ENCODE measurements at regions not wholly inside any gene's neighbourhood (a gene's known extent, or its start where the extent isn't known, plus 50 kb on each side); places are given as distances from the start of the nearest gene placed in this dataset.

DNA sequence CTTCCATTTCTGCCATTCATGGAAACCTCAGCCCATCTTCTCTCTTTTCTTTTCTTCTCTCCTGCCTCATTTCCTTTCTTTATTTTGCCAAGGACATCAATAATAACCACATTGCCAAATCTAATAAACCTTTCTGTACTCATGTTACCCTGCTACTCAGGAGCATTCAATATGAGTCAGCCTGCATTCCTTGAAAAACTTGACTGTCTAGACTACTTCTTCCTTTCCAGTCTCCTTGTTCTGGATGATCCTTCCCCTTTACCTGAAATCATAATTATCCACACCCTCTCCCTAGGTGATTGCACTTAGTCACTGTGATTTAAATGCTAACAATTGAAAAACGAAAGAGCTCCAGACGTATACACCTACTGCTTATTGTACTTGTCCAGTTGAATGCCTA, 253.2 kb upstream of the CENPE start:
- WGBS: 88% methylated on average over 2 of the region's 2 CpGs
- no peak overlapping the region for H3K23ac ChIP-seq (ENCODE audit: low read length in 2 of 2)

DNA sequence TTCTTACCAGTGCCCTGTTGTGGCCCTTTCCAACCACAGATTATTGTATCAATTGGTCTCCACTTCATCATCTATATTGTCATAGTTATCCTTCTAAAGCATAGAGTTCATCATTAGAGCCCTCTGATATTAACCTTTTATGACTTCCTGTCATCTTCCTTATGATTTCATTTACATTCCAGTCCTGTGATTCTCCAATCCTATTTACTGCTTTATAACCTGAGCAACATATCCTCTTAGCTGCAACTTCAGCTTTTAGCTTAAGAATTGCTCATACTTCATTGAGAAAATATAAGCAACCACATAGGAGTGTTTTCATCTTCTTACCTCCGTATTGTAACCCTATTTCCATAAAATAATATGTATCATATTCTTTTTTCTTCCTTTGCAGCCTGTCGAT, 252.6 kb upstream of the CENPE start:
- no peak overlapping the region for H2BK120ac ChIP-seq (ENCODE audit: low read depth, low read length)
- no peak overlapping the region for H2BK12ac ChIP-seq (ENCODE audit: low read length in 2 of 2)
- H3K9me3 ChIP-seq (ENCODE audit: control insufficient read depth, low read length): peaks cover 2% of the 10 kb centered on the region
- H4K91ac ChIP-seq (ENCODE audit: low read length): no peak overlapping the region
- 70% methylated on average over 2 of the region's 2 CpGs for WGBS
- no peaks in the 10 kb centered on the region for H3K36me3 ChIP-seq (ENCODE audit: control insufficient read depth in 1 of 2, insufficient read depth in 2 of 2, low read depth in 1 of 2, low read length in 2 of 2)
- no peak overlapping the region for H4K8ac ChIP-seq (ENCODE audit: low read length)
- H3K9ac ChIP-seq (ENCODE audit: low read length): no peak overlapping the region
- no peak overlapping the region for H3K4me3 ChIP-seq (ENCODE audit: insufficient read depth in 1 of 2, low read depth in 1 of 2, low read length in 2 of 2)
- no peak overlapping the region for H2BK15ac ChIP-seq (ENCODE audit: low read depth, poor library complexity, severe bottlenecking)
- no peak overlapping the region for H3K23ac ChIP-seq (ENCODE audit: low read length in 2 of 2)
- no peaks in the 10 kb centered on the region for H3K79me1 ChIP-seq (replicated peaks; ENCODE audit: low read length, poor library complexity, severe bottlenecking)
- no peak for DNase-seq
- no peak overlapping the region for H3K4ac ChIP-seq (ENCODE audit: low read depth in 1 of 2, low read length in 2 of 2)
- H2BK5ac ChIP-seq (ENCODE audit: low read depth, low read length, poor library complexity, severe bottlenecking): no peak overlapping the region
- no peak overlapping the region for H2AK5ac ChIP-seq (ENCODE audit: low read length, severe bottlenecking)
- no peak overlapping the region for H3K27ac ChIP-seq (ENCODE audit: low read length, poor library complexity, severe bottlenecking)
- no peak overlapping the region for H3K18ac ChIP-seq (ENCODE audit: low read depth in 1 of 2, low read length in 2 of 2)
- H3K27me3 ChIP-seq (ENCODE audit: control insufficient read depth in 1 of 2, insufficient read depth in 1 of 2, low read length in 2 of 2): no peaks in the 10 kb centered on the region
- no peak overlapping the region for H2AFZ ChIP-seq (ENCODE audit: low read depth, low read length)
- H3K4me1 ChIP-seq (ENCODE audit: control insufficient read depth, insufficient read depth, low read depth, low read length): no peaks in the 10 kb centered on the region
- no peak overlapping the region for H3K4me2 ChIP-seq (ENCODE audit: low read length, poor library complexity, severe bottlenecking)
- H3K14ac ChIP-seq (ENCODE audit: low read length in 2 of 2): no peak overlapping the region

More for the DNA sequence above, 253.2 kb upstream of the CENPE start:
- Histone ChIP-seq H3K4me2 (ENCODE audit: low read length, poor library complexity, severe bottlenecking) (no peak overlapping the region), H3K79me1 (replicated peaks; ENCODE audit: low read length, poor library complexity, severe bottlenecking) (no peaks in the 10 kb centered on the region), H2BK120ac (ENCODE audit: low read depth, low read length) (no peak overlapping the region), H2BK12ac (ENCODE audit: low read length in 2 of 2) (no peak overlapping the region), H3K14ac (ENCODE audit: low read length in 2 of 2) (no peak overlapping the region), H4K91ac (ENCODE audit: low read length) (no peak overlapping the region), H3K9ac (ENCODE audit: low read length) (no peak overlapping the region), H2AK5ac (ENCODE audit: low read length, severe bottlenecking) (no peak overlapping the region), H3K18ac (ENCODE audit: low read depth in 1 of 2, low read length in 2 of 2) (no peak overlapping the region), H2BK15ac (ENCODE audit: low read depth, poor library complexity, severe bottlenecking) (no peak overlapping the region), H3K9me3 (ENCODE audit: control insufficient read depth, low read length) (peaks cover 8% of the 10 kb centered on the region), H3K27ac (ENCODE audit: low read length, poor library complexity, severe bottlenecking) (no peak overlapping the region), H3K4ac (ENCODE audit: low read depth in 1 of 2, low read length in 2 of 2) (no peak overlapping the region), H3K4me1 (ENCODE audit: control insufficient read depth, insufficient read depth, low read depth, low read length) (no peaks in the 10 kb centered on the region), H4K8ac (ENCODE audit: low read length) (no peak overlapping the region), H3K4me3 (ENCODE audit: insufficient read depth in 1 of 2, low read depth in 1 of 2, low read length in 2 of 2) (no peak overlapping the region), H2BK5ac (ENCODE audit: low read depth, low read length, poor library complexity, severe bottlenecking) (no peak overlapping the region), H3K27me3 (ENCODE audit: control insufficient read depth in 1 of 2, insufficient read depth in 1 of 2, low read length in 2 of 2) (no peaks in the 10 kb centered on the region), H3K36me3 (ENCODE audit: control insufficient read depth in 1 of 2, insufficient read depth in 2 of 2, low read depth in 1 of 2, low read length in 2 of 2) (no peaks in the 10 kb centered on the region), H2AFZ (ENCODE audit: low read depth, low read length) (no peak overlapping the region)
- DNase-seq: no peak

- Histone ChIP-seq H3K23ac (ENCODE audit: low read length in 2 of 2) (no peak overlapping the region), H2BK5ac (ENCODE audit: low read depth, low read length, poor library complexity, severe bottlenecking) (no peak overlapping the region), H3K4me1 (ENCODE audit: control insufficient read depth, insufficient read depth, low read depth, low read length) (no peaks in the 10 kb centered on the region), H2AFZ (ENCODE audit: low read depth, low read length) (no peak overlapping the region), H3K9ac (ENCODE audit: low read length) (no peak overlapping the region), H2BK15ac (ENCODE audit: low read depth, poor library complexity, severe bottlenecking) (no peak overlapping the region), H3K4ac (ENCODE audit: low read depth in 1 of 2, low read length in 2 of 2) (no peak overlapping the region), H3K36me3 (ENCODE audit: control insufficient read depth in 1 of 2, insufficient read depth in 2 of 2, low read depth in 1 of 2, low read length in 2 of 2) (no peaks in the 10 kb centered on the region), H3K27ac (ENCODE audit: low read length, poor library complexity, severe bottlenecking) (no peak overlapping the region), H3K4me3 (ENCODE audit: insufficient read depth in 1 of 2, low read depth in 1 of 2, low read length in 2 of 2) (no peak overlapping the region), H2AK5ac (ENCODE audit: low read length, severe bottlenecking) (no peak overlapping the region), H2BK120ac (ENCODE audit: low read depth, low read length) (no peak overlapping the region), H3K27me3 (ENCODE audit: control insufficient read depth in 1 of 2, insufficient read depth in 1 of 2, low read length in 2 of 2) (no peaks in the 10 kb centered on the region), H3K4me2 (ENCODE audit: low read length, poor library complexity, severe bottlenecking) (no peak overlapping the region), H3K18ac (ENCODE audit: low read depth in 1 of 2, low read length in 2 of 2) (no peak overlapping the region), H2BK12ac (ENCODE audit: low read length in 2 of 2) (no peak overlapping the region), H4K8ac (ENCODE audit: low read length) (no peak overlapping the region), H3K9me3 (ENCODE audit: control insufficient read depth, low read length) (no peaks in the 10 kb centered on the region), H3K14ac (ENCODE audit: low read length in 2 of 2) (no peak overlapping the region), H4K91ac (ENCODE audit: low read length) (no peak overlapping the region), H3K79me1 (replicated peaks; ENCODE audit: low read length, poor library complexity, severe bottlenecking) (no peaks in the 10 kb centered on the region)
- whole genome bisulfite sequencing: 97% methylated on average over 2 of the region's 2 CpGs
- DNase-seq: no peak
Observed at GRCh38 chr4:103449296-103450023, 251.3 kb upstream of the CENPE start.

DNA sequence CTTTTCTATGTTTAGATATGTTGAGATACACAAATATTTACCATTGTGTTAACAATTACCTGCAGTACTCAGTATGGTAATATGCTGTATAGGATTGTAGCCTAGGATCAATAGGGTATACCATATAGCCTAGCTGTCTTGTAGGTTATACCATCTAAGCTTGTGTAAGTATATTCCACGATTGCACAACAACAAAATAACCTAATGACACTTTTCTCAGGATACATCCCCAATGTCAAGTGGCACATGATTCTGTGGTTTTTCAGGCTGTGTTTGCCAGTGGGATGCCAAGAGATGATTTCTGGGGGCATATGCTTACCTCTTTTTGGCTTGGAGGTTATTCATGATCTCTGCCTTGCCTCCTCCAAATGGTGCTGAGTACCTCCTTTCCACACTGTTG, 247.2 kb upstream of the CENPE start:
- no peaks in the 10 kb centered on the region for H3K36me3 ChIP-seq (ENCODE audit: control insufficient read depth in 1 of 2, insufficient read depth in 2 of 2, low read depth in 1 of 2, low read length in 2 of 2)
- no peaks in the 10 kb centered on the region for H3K9me3 ChIP-seq (ENCODE audit: control insufficient read depth, low read length)
- no peak overlapping the region for H2AK5ac ChIP-seq (ENCODE audit: low read length, severe bottlenecking)
- no peak overlapping the region for H3K14ac ChIP-seq (ENCODE audit: low read length in 2 of 2)
- H3K4me2 ChIP-seq (ENCODE audit: low read length, poor library complexity, severe bottlenecking): no peak overlapping the region
- no peak overlapping the region for H4K91ac ChIP-seq (ENCODE audit: low read length)
- H2BK15ac ChIP-seq (ENCODE audit: low read depth, poor library complexity, severe bottlenecking): no peak overlapping the region
- H3K4ac ChIP-seq (ENCODE audit: low read depth in 1 of 2, low read length in 2 of 2): no peak overlapping the region
- no peak overlapping the region for H3K27ac ChIP-seq (ENCODE audit: low read length, poor library complexity, severe bottlenecking)
- no peaks in the 10 kb centered on the region for H3K27me3 ChIP-seq (ENCODE audit: control insufficient read depth in 1 of 2, insufficient read depth in 1 of 2, low read length in 2 of 2)
- H3K4me3 ChIP-seq (ENCODE audit: insufficient read depth in 1 of 2, low read depth in 1 of 2, low read length in 2 of 2): no peak overlapping the region
- WGBS: 40% methylated on average over 1 of the region's 1 CpG
- no peak overlapping the region for H2BK5ac ChIP-seq (ENCODE audit: low read depth, low read length, poor library complexity, severe bottlenecking)
- H2BK120ac ChIP-seq (ENCODE audit: low read depth, low read length): no peak overlapping the region
- DNase-seq: no peak
- H3K18ac ChIP-seq (ENCODE audit: low read depth in 1 of 2, low read length in 2 of 2): no peak overlapping the region
- no peaks in the 10 kb centered on the region for H3K79me1 ChIP-seq (replicated peaks; ENCODE audit: low read length, poor library complexity, severe bottlenecking)
- H3K4me1 ChIP-seq (ENCODE audit: control insufficient read depth, insufficient read depth, low read depth, low read length): peaks cover 1% of the 10 kb centered on the region
- H4K8ac ChIP-seq (ENCODE audit: low read length): no peak overlapping the region
- H3K23ac ChIP-seq (ENCODE audit: low read length in 2 of 2): no peak overlapping the region
- no peak overlapping the region for H2BK12ac ChIP-seq (ENCODE audit: low read length in 2 of 2)
- no peak overlapping the region for H2AFZ ChIP-seq (ENCODE audit: low read depth, low read length)
- no peak overlapping the region for H3K9ac ChIP-seq (ENCODE audit: low read length)
